Neural progenitor cell (in vitro differentiated cells): ENCODE measurements at regions not wholly inside any gene's neighbourhood (a gene's known extent, or its start where the extent isn't known, plus 50 kb on each side); places are given as distances from the start of the nearest gene placed in this dataset.

Experiments
- EZH2 ChIP-seq: fragments of 200-600 bp; sonication (generic); IDR thresholded peaks from 2 replicates; pipeline ENCODE4 v1.6.1; 2017; ENCODE audit warnings: antibody characterized with exemption, mild to moderate bottlenecking, moderate library complexity
- EZH2phosphoT487 ChIP-seq: fragments of 200-600 bp; sonication (generic); IDR thresholded peaks from 2 replicates; pipeline ENCODE4 v1.6.1; 2017; ENCODE audit warnings: antibody characterized with exemption
- TF ChIP-seq, protein P1 (sequence below): fragments of 200-600 bp; sonication (generic); IDR thresholded peaks from 2 replicates; pipeline ENCODE4 v1.5.1; 2017; ENCODE audit warnings: antibody characterized with exemption, mild to moderate bottlenecking

DNA sequence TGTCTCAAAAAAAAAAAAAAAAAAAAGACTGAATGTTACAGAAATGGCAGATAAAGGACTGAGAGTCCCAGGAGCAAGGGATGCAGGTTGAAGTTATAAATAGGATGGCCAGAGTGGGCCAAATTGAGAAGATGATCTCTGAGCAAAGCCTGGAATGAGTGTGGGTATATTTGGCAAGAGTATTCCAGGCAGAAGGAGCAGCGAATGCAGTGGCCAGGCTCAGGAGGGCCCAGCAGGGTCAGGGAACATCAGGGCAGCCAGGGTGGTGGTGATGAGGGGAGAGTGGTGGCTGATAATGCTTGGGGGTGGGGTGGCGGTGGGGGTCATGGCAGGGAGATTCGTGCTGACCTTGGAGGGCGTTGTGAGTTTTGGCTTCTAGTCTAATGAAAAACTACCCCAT, 141.3 kb upstream of the AGAP1 start:
- TF ChIP-seq, protein P1, sequence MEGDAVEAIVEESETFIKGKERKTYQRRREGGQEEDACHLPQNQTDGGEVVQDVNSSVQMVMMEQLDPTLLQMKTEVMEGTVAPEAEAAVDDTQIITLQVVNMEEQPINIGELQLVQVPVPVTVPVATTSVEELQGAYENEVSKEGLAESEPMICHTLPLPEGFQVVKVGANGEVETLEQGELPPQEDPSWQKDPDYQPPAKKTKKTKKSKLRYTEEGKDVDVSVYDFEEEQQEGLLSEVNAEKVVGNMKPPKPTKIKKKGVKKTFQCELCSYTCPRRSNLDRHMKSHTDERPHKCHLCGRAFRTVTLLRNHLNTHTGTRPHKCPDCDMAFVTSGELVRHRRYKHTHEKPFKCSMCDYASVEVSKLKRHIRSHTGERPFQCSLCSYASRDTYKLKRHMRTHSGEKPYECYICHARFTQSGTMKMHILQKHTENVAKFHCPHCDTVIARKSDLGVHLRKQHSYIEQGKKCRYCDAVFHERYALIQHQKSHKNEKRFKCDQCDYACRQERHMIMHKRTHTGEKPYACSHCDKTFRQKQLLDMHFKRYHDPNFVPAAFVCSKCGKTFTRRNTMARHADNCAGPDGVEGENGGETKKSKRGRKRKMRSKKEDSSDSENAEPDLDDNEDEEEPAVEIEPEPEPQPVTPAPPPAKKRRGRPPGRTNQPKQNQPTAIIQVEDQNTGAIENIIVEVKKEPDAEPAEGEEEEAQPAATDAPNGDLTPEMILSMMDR, result no peak
- no peak for TF ChIP-seq EZH2
- TF ChIP-seq EZH2phosphoT487, result no peak
